Uterus (tissue), 2 donors: ENCODE measurements at regions not wholly inside any gene's neighbourhood (a gene's known extent, or its start where the extent isn't known, plus 50 kb on each side); places are given as distances from the start of the nearest gene placed in this dataset.

Source experiments
- POLR2A ChIP-seq, 2 donors: fragments of 450-650 bp; IDR thresholded peaks; one replicate each; pipeline ENCODE4 v1.6.1; 2016; ENCODE audit warnings: antibody characterized with exemption in 2 of 2, mild to moderate bottlenecking in 1 of 2, moderate library complexity in 1 of 2
- TF ChIP-seq, protein P1 (sequence below), 4 experiments: fragments of 200-600 bp in 2 of 4; fragments of 450-650 bp in 2 of 4; sonication (generic) in 2 of 4; IDR thresholded peaks; one replicate each; pipeline ENCODE4 v1.5.1; 2016 to 2019; ENCODE audit warnings: antibody characterized with exemption in 4 of 4, mild to moderate bottlenecking in 2 of 4, moderate library complexity in 1 of 4

DNA sequence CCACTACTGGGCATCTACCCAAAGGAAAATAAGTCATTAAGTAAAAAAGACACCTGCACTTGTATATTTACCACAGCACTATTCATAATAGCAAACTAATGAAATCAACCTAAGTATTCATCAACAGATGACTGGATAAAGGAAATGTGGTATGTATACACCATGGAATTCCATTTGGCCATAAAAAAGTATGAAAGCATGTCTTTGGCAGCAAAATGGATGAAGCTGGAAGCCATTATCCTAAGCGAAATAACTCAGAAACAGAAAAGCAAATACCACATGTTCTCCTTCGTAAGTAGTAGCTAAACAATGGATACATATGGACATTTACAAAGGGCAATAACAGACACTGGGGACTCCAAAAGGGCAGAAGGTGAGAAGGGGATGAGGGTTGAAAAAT is 485.7 kb upstream of the BRINP3 start:
- TF ChIP-seq, protein P1, sequence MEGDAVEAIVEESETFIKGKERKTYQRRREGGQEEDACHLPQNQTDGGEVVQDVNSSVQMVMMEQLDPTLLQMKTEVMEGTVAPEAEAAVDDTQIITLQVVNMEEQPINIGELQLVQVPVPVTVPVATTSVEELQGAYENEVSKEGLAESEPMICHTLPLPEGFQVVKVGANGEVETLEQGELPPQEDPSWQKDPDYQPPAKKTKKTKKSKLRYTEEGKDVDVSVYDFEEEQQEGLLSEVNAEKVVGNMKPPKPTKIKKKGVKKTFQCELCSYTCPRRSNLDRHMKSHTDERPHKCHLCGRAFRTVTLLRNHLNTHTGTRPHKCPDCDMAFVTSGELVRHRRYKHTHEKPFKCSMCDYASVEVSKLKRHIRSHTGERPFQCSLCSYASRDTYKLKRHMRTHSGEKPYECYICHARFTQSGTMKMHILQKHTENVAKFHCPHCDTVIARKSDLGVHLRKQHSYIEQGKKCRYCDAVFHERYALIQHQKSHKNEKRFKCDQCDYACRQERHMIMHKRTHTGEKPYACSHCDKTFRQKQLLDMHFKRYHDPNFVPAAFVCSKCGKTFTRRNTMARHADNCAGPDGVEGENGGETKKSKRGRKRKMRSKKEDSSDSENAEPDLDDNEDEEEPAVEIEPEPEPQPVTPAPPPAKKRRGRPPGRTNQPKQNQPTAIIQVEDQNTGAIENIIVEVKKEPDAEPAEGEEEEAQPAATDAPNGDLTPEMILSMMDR (IDR thresholded peaks at IDR 0.05): no peak
- no peak for TF ChIP-seq POLR2A (IDR thresholded peaks at IDR 0.05)
